Superior temporal gyrus (tissue), 1 donor: ENCODE measurements at regions not wholly inside any gene's neighbourhood (a gene's known extent, or its start where the extent isn't known, plus 50 kb on each side); places are given as distances from the start of the nearest gene placed in this dataset.

Experiments
- DNase-seq: peaks from one replicate; pipeline ENCODE4 v3.0.0-alpha.2; 2016; ENCODE audit errors: extremely low spot score

DNA sequence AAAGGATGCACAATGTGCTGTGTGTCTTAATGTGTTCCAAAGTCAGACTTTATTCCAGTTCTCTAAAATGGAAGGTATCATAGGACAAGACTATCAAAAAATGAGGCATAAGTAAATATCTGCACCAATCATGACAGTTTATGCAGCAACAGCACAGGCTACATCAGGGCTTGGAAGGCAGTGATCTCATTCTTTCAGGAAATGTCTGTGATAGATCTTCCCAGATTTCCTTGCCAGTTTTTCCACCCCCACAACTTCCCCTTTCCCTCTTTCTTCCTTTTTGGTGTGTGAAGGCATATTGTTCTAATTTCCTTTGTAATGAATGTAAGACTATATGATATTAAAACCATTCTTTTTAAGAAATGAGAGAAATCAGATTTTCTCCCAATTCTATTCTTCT lies 326.7 kb downstream of the ATP23 start:
- DNase-seq, result no peak

DNA sequence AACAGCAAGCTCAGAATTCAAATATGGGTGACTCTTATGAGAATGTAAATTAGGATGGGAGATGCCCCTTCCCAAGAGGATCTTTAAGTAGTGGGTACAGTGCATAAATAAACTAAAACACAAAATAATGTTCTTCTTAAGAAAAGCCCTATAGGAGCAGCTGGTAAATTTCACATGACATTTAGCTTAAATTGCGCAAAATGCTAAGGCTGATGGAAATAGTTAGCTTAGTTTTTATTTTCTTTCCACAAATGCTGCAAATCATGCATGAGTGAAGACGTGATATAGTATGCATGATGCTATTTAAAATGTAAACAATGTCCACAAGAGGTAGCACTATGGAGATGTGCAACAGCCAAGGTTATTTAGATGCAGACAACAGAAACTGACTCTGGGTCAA lies 328.1 kb downstream of the ATP23 start:
- DNase-seq, result no peak

DNA sequence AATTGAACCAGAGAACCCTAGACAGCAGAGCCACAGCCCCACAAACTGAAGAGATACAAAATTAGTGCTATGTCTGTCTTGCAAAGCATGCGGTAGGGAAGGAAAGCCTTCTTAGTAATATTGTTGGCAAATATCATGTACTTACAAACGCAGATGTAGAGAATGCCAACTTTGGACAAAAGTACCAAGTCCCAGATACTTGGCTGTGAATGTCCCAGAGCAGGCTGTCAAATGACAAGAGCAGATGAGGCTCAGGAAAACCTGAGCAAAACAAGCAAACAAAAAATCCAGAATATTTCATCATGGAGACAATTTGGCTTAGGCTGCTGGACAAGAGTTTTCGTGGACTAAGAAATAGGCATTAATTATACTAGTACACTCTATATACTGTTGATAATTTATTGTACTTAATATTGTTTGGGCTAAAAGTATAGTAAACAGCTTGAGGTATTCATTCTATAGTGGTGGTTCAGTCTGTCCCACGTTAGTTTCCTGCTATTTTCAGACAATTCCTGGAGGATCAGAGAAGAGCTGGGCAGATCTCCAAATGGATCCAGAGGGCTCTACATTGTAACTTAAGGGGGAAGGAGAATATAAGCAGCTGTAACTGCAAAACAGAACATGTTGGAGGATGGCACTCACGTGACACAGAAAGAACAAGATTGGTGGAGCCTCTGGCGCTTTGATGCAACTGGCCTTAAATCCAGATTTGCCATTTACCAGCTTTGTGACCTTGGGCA lies 329.8 kb downstream of the ATP23 start:
- DNase-seq, result no peak

DNA sequence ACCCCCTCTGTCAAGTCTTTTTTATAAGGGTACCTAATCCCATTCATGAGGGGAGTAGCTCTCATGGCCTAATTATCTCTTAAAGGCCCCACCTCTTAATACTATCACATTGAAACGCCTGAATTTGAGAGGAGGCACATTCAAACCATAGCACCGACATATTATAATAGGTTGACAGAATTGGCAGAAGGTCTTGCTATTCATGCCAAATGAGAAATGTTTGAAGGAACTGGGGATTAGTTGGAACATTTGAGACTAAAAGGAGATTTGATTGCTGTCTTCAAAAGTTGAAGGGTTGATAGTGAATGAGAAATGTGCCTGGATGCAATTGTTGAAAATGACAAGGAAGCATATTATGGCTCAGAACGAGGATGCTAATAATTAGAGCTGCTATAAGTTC lies 331.1 kb downstream of the ATP23 start:
- no peak for DNase-seq

DNA sequence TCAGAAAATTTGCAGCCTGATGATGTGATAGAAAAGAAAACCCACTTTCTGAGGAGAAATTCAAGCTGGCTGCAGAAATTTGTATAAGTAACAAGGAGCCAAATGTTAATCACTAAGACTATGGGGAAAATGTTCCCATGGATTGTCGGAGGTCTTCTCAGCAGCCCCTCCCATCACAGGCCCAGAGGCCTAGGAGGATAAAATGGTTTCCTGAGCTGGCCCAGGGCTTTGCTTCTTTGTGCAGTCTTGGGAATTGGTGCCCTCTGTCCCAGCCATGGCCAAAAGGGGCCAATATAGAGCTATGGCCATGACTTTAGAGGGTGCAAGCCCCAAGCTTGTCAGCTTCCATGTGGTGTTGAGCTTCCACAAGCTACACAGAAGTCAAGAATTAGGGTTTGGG lies 335.9 kb downstream of the ATP23 start:
- no peak for DNase-seq

DNA sequence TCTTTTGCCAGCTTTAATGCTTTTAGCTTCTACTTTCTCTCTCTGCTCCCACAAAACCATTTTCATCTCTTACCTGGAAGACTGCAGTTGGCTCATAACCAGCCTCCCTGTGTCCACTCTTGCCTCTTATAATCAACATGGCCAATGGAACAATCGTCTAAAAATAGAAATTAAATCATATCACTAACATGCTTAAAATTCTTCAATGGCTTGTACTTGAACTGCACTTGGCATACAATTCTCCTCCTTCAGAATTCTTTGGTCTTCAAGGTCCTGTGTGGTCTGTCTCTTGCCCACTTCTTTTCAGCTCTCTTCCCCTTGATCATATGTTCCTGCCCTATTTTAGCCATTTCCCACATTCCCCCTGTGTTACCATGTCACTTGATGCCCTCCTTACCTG lies 342.2 kb downstream of the ATP23 start:
- DNase-seq, result no peak

DNA sequence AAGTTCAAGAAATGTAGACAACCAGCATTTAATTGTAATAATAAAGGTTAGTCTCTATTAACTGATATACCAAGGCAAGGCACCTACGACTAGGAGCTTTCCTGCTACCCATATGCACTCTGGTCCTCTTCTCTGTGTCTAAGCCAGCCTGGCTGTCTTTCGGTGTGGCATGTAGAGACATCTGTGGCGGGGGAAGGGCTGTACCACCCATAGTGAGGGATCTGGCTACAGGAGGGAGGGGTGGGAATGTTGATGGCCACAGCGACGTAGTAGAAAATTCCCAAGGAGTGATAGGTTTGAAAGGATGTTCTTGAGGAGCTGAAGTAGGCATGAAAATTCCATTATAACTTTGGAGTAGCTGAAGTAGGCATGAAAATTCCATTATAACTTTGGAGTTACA lies 344.2 kb downstream of the ATP23 start:
- no peak for DNase-seq

DNA sequence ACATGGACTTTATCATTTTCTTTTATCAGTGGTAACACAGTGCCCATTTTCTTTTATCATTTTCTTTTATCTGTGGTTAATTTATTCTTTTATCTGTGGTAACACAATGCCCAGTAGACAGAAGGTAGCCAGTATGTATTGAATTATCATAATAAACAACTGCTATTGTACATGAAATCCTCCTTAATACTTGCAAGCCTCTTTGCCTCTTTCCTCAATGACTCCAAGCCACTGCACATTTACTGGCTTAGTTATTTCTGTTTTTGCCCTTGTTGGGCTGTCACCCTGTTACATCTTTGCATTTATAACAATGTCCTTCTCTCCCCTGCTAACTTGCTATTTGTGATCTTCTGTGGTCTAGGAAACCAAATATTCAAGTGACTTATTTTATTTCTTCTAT lies 345.0 kb downstream of the ATP23 start:
- DNase-seq, result no peak

DNA sequence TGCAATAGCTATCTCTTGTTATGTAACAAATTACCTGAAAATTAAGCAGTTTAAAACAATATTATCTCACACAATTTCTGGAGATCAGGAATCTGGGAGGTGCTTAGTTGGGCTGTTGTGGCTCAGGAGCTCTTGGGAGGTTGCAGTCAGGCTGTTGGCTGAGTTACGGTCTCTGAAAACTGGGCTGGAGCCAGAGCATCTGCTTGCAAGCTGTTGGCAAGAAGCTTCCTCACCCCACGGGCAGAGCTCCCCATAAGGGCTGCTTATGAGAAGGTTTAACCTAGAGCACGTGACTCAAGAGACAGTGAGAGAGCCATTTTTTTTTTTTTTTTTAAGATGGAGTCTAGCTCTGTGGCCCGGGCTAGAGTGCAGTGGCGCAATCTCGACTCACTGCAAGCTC lies 346.8 kb downstream of the ATP23 start:
- DNase-seq, result no peak

DNA sequence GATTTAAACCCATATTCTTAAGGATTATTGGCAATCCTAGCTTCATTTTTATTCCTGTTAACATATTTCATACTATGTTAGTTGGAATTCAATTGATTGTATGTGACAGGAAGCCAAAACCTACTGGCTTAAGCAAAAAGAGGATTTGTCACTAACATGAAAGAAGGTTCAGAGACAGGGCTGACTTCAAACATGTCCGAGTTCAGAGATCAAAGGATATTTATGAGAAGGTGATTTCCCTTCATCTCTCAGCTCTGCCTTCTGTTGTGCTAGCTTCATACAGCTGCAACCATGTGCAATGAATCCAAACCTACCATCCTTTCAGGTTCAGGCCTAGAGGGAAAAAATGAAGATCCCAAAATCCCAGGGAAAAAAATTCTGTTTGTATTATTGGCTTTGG lies 349.7 kb downstream of the ATP23 start:
- no peak for DNase-seq

DNA sequence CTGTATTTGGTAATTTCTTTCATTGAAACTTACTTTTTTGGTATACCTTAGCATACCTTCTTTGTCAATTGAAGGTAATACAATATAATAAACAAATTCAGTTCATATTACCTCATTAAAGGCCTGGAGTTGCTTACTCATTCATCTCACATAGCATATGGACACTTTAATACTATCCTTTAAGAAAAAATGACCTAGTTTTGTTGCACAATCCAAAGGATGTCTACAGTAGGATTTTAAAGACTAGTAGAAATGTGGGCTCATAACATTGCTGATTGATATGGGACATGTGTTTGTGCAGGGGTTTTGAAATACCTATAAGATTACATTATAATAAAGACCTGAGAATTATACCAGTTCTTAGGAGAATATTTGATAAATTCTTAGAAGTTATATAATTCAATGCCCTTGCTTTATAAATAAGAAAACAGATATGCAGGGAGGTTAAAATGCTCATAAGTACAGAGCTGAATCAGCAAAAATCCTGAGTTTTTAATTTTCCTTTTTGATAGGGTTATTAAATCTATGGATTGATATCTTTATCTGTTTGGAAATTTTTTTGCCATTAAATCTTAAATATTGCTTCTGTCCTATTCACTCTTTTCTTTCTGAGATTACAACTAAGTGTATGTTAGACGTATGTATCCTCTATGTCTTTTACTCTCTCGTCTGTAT lies 352.1 kb downstream of the ATP23 start:
- DNase-seq, result no peak

DNA sequence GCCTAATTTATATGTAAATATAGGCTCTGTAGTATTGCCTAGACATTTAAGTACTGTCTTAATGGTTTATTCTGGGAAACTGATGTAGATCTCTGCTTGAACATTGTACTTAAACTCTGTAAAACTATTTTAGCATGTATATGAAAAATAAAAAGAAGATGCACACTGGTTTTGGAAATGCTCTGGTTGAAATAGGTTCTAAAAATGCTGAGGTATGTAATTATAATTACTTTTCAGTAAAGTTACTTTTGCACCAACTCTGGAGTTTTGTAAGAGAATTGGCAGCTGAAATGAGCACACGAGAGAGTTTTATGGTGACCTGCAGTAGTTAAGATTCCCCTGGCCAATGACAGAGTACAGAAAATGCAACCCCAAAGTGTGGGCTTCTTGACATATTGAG lies 353.9 kb downstream of the ATP23 start:
- DNase-seq, result no peak

DNA sequence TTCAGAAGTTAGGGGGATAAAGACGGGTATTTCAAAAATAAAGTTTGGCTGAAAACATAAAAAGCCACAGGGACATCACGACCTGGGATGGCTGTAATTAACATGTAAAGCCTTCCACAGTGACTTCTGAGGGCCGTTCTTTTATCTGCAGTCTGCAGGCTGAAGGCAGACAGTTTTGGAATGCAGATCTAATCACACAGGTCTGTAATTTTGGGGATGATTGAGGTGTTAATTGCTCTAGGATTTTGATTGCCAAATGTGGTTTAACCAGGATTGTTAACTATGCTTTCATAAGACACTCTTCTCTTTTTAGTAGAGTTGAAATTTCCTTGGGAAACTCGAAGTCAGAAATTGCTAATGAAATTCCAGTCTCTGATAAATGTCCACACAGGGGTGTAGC lies 355.5 kb downstream of the ATP23 start:
- DNase-seq, result no peak

DNA sequence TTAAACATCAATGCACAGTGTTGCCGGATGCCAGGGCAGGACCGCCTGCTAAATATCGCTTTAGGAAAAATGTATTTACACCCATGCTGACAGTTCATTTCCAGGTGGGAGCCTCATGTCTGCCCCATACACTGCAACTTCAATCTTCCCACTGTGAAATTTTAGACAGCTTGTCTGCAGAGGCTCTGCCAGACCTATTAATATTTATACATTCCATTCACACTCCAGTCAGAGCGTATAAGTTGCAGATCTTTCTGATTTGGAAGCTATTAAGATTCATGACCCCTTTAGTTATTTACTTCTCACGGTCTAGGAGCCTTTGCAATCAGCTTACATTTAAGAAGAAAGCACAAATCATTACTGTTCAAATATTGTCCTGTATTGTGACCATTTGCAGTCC lies 357.4 kb downstream of the ATP23 start:
- no peak for DNase-seq

DNA sequence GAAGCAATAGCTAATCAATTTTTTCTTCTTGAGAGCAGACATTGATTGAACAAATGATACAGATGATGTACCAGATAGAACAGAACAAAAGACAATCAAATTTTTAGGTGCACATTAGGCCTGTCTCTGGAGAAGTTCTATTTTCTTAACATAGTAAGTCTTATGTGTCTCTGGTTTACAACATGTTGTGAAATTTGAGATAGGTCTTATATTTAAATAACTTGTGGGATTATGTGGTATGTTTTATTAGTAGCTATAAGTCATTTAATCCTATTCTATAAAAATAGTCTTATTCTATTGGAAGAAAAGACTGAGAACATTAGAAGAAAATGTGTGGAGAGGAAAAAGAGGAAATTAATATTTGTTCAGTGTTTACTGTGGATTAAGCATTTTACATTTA lies 358.0 kb downstream of the ATP23 start:
- DNase-seq, result no peak

DNA sequence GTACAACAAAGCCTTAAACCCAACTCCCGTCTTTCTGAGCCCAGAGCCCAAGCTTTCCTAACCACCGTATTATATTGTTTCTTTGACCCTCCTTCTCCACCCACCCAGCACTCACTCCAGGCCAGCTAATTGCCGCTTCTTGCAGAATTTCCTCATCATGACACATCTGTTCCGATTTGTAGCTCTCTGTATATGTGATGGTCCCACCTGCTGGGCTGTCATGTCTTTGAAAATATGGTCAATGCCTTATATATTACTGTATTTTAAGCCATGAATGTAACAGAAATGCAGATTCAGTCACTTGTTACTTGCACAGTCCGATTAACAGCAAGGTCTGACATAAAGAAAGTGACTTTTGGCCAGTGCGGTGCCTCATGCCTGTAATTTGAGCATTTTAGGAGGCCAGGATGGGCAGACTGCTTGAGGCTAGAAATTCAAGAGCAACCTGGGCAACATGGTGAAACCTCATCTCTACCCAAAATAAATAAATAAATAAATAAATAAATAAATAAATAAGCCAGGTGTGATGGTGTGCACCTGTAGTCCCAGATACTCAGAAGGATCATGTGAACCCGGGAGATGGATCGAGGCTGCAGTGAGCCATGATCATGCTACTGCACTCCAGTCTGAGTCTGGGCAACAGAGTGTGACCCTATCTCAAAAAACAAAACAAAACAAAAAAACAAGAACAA lies 359.8 kb downstream of the ATP23 start:
- DNase-seq, result no peak

DNA sequence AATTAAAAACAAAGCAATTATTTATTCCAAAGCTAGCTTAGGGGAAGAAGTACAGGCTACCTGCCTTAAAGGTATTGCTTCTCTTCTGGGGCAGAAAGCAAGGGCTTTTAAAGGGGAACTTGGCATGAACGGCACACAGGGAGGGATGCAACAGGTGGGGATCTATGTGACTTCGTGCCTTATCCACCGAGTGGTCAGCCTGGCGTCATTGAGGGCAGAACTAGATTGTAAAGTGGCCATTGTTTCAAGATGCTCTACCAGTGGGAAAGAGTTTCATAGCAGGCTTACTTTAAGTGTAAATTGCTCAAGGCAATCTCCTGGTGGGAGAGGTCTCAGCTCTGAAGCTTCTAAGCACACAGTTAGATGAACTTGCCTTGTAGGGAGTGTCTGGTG lies 360.4 kb downstream of the ATP23 start:
- DNase-seq, result no peak

DNA sequence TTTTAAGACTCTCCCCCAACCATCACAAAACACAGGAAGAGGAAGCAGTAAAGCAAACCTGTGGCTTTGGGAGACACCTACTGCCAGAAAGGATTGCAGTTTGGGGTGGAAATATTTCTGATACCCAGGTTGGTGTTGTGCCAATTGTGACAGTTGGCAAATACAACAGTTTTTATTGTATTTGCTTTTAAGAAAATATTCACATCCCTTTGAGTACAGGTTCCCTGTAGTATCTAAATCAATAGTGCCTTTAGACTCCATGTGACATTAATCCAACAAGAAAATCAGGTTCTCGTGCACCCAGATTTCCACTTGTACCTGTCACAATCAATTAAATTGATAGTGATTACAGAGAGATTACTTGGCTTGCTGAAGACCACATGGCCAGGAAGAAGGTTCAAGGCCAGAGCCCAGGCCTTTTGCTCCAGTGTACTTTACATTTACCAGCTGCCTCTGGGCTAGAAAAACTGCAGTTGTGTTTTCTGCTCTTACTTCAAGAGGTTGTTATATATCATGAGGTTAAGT lies 361.2 kb downstream of the ATP23 start:
- no peak for DNase-seq

DNA sequence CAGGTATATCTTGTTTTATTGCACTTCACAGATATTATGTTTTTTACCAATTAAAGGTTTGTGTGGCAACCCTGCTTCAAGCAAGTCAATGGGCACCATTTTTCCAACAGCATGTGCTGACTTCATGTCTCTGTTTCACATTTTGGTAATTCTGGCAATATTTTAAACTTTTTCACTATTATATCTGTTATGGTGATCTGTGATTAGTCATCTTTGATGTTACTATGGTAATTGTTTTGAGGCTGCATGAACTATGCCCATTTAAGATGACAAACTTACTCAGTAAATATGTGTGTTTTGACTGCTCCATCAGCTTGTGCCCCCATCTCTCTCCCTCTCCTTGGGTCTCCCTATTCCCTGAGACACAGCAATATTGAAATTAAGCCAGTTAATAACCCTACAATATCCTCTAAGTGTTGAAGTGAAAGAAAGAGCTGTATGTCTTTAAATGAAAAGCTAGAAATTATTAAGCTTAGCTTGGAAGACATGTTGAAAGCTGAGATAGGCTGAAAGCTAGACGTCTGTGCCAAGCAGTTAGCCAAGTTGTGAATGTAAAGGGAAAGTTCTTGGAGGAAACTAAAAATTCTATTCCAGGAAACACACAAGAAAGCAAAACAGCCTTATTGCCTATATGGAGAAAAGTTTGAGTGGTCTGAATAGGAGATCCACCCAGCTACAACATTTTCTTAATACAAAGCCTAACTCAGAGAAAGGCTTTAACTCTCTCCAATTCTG lies 365.1 kb downstream of the ATP23 start:
- DNase-seq, result no peak

DNA sequence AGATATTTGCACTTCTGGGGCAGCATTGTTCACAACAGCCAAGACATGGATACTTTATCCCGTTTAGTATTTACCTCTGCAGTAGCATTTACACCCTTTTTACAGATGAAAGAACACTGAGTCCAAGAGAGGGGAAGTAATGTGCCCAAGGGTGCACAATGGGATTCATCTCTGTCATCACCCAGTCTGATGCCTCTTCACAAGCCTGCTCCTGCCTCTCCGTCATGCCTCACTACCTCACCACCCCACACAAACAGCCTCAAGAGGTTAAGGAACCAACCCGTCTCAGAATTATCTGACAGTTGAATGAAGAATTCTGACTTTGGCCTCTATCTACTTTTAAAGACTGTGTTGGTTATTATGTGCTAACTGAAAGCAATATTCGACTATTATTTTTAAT lies 368.4 kb downstream of the ATP23 start:
- no peak for DNase-seq

DNA sequence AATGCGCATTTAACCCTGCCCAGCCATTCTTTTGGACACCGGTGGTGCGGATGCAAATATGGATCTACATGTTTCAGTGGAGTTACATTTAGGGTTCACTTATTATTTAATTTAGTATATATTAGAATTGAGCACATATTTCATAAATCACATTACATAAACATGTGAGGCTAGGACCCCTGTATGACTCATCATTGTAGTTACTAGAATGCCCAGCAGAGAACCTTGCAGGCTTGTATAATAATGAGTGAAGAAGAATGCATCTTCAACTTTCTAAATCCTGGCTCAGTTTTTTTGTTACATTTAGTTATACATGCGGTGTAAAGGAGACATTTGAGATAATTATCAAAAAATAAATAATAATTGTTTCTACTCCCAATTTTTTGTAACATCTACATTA lies 369.0 kb downstream of the ATP23 start:
- DNase-seq, result no peak
